WTC11 (cell line): ENCODE measurements at regions not wholly inside any gene's neighbourhood (a gene's known extent, or its start where the extent isn't known, plus 50 kb on each side); places are given as distances from the start of the nearest gene placed in this dataset.

Source experiments
- ATAC-seq: fragments of 200-7000 bp; cut with Tn5 transposase; 2 replicates; pipeline ENCODE4 v1.10.0; 2021; ENCODE audit warnings: mild to moderate bottlenecking, moderate library complexity
- CTCF ChIA-PET: fragments of 300-600 bp; sonication (Branson Sonifier 250); formaldehyde crosslinking; loops from one replicate; lab custom pipeline; 2021; ENCODE audit warnings: antibody characterized with exemption; lab: Charles Lee
- POLR2A ChIA-PET: fragments of 350-600 bp; sonication (Branson Sonifier 250); formaldehyde crosslinking; loops from one replicate; lab custom pipeline; 2021; ENCODE audit warnings: antibody characterized with exemption; lab: Charles Lee
- DNase-seq: peaks from one replicate; pipeline ENCODE4 v3.0.0; 2021; ENCODE audit warnings: low spot score
- H3K27ac Mint-ChIP-seq: 2 replicates; pipeline ENCODE4 v1.8.0; 2021; ENCODE audit warnings: mixed read lengths
- H3K27me3 Mint-ChIP-seq: 2 replicates; pipeline ENCODE4 v1.8.0; 2021; ENCODE audit warnings: low read depth, mild to moderate bottlenecking, moderate library complexity, mixed read lengths
- H3K36me3 Mint-ChIP-seq: 2 replicates; pipeline ENCODE4 v1.8.0; 2021; ENCODE audit warnings: mixed read lengths
- H3K4me1 Mint-ChIP-seq: 2 replicates; pipeline ENCODE4 v1.8.0; 2022; ENCODE audit warnings: mixed read lengths
- H3K4me3 Mint-ChIP-seq: 2 replicates; pipeline ENCODE4 v1.8.0; 2021; ENCODE audit warnings: mild to moderate bottlenecking, moderate library complexity, mixed read lengths
- H3K9me3 Mint-ChIP-seq: 2 replicates; pipeline ENCODE4 v1.8.0; 2021; ENCODE audit warnings: mixed read lengths
- EMX1 ChIP-seq: fragments of 250-450 bp; sonication (Bioruptor Pico); IDR thresholded peaks from 2 replicates; pipeline ENCODE4 v1.8.0; 2021; ENCODE audit warnings: mild to moderate bottlenecking
- FOXP1 ChIP-seq: sonication (generic); formaldehyde crosslinking; IDR thresholded peaks from 2 replicates; pipeline ENCODE4 v1.8.0; 2022; ENCODE audit warnings: missing genetic modification reagents, mild to moderate bottlenecking, moderate library complexity, borderline replicate concordance
- JUN ChIP-seq: sonication (generic); formaldehyde crosslinking; IDR thresholded peaks from 2 replicates; pipeline ENCODE4 v1.8.0; 2023; ENCODE audit warnings: mild to moderate bottlenecking, missing genetic modification reagents
- MXD4 ChIP-seq: fragments of 250-450 bp; sonication (Bioruptor Pico); IDR thresholded peaks from 2 replicates; pipeline ENCODE4 v1.8.0; 2021; ENCODE audit warnings: mild to moderate bottlenecking, moderate library complexity, borderline replicate concordance
- NFE2L1 ChIP-seq: sonication (generic); formaldehyde crosslinking; IDR thresholded peaks from 2 replicates; pipeline ENCODE4 v1.8.1; 2023; ENCODE audit warnings: missing genetic modification reagents
- NFYB ChIP-seq: sonication (generic); formaldehyde crosslinking; conservative IDR thresholded peaks from 2 replicates; pipeline ENCODE4 v1.8.0; 2022; ENCODE audit warnings: low read depth, missing genetic modification reagents
- NR1H2 ChIP-seq: sonication (generic); formaldehyde crosslinking; IDR thresholded peaks from 2 replicates; pipeline ENCODE4 v1.9.0; 2021; ENCODE audit warnings: mild to moderate bottlenecking, moderate library complexity, missing genetic modification reagents
- OVOL2 ChIP-seq: fragments of 250-450 bp; sonication (Bioruptor Pico); IDR thresholded peaks from 2 replicates; pipeline ENCODE4 v1.9.0; 2021; ENCODE audit warnings: mild to moderate bottlenecking, borderline replicate concordance
- RELA ChIP-seq: sonication (generic); formaldehyde crosslinking; IDR thresholded peaks from 2 replicates; pipeline ENCODE4 v1.8.1; 2022; ENCODE audit warnings: missing genetic modification reagents, mild to moderate bottlenecking, borderline replicate concordance
- SMAD3 ChIP-seq: sonication (generic); formaldehyde crosslinking; IDR thresholded peaks from 2 replicates; pipeline ENCODE4 v1.8.0; 2022; ENCODE audit warnings: missing genetic modification reagents, mild to moderate bottlenecking, borderline replicate concordance
- ZBTB21 ChIP-seq: sonication (generic); formaldehyde crosslinking; IDR thresholded peaks from 2 replicates; pipeline ENCODE4 v1.8.1; 2023; ENCODE audit warnings: mild to moderate bottlenecking, missing genetic modification reagents, borderline replicate concordance
- ZNF396 ChIP-seq: fragments of 250-450 bp; sonication (Bioruptor Pico); IDR thresholded peaks from 2 replicates; pipeline ENCODE4 v1.8.0; 2021; ENCODE audit warnings: mild to moderate bottlenecking, moderate library complexity, borderline replicate concordance
- TF ChIP-seq, protein P1 (sequence below): sonication (generic); formaldehyde crosslinking; IDR thresholded peaks from 2 replicates; pipeline ENCODE4 v1.8.0; 2022; ENCODE audit warnings: mild to moderate bottlenecking, missing genetic modification reagents
- TF ChIP-seq, protein P2 (sequence below): sonication (generic); formaldehyde crosslinking; conservative IDR thresholded peaks from 2 replicates; pipeline ENCODE4 v1.8.1; 2023; ENCODE audit warnings: mild to moderate bottlenecking, low read depth, missing genetic modification reagents, moderate library complexity
- TF ChIP-seq, protein P3 (sequence below): sonication (generic); formaldehyde crosslinking; conservative IDR thresholded peaks from 2 replicates; pipeline ENCODE4 v1.8.1; 2022; ENCODE audit warnings: mild to moderate bottlenecking, missing genetic modification reagents
- TF ChIP-seq, protein P4 (sequence below): sonication (generic); formaldehyde crosslinking; IDR thresholded peaks from 2 replicates; pipeline ENCODE4 v1.8.0; 2022; ENCODE audit warnings: mild to moderate bottlenecking, missing genetic modification reagents
- TF ChIP-seq, protein P5 (sequence below): fragments of 250-450 bp; sonication (Bioruptor Pico); IDR thresholded peaks from 2 replicates; pipeline ENCODE4 v1.9.0; 2021; ENCODE audit warnings: mild to moderate bottlenecking
- TF ChIP-seq, protein P6 (sequence below): sonication (generic); formaldehyde crosslinking; IDR thresholded peaks from 2 replicates; pipeline ENCODE4 v1.8.0; 2023; ENCODE audit warnings: missing genetic modification reagents

DNA sequence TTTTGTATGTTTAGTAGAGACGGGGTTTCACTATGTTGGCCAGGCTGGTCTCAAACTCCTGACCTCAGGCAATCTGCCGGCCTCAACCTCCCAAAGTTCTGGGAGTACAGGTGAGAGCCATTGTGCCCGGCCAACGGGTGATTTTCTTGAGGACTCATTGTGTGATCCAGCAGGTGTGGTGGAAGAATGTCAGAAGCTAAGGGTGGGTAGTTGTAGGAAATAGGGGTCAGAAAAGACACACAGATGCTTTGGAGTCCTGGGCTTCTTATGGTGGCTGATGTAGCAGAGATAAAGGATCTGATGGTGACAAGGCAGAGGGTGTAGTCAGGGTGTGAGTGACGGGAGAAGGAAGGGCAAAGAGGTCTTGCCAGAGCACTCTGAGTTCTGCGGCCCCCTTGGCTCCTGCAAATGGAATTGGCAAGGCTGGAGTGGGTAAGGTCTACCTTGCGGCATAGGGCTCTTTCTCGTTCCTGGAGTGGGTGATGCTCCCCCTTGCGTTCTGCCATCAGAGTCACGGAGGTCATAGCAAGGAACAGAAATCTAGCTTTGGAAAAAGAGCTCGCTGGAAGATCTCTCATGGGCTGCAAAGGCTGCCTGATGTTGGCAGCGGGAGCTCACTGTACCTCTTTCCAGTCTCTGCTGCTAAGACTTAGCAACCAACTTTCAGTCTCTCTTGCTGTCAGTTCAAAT is 97.2 kb downstream of the SREK1 start (continued):
- no peak for TF ChIP-seq NFE2L1 (CRISPR knock-in tag)
- TF ChIP-seq JUN (CRISPR knock-in tag) = no peak
- TF ChIP-seq MXD4 (CRISPR knock-in tag) = no peak
- TF ChIP-seq SMAD3 (CRISPR knock-in tag) = no peak
- TF ChIP-seq, protein P1, sequence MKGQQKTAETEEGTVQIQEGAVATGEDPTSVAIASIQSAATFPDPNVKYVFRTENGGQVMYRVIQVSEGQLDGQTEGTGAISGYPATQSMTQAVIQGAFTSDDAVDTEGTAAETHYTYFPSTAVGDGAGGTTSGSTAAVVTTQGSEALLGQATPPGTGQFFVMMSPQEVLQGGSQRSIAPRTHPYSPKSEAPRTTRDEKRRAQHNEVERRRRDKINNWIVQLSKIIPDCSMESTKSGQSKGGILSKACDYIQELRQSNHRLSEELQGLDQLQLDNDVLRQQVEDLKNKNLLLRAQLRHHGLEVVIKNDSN (CRISPR knock-in tag) = no peak
- TF ChIP-seq, protein P2, sequence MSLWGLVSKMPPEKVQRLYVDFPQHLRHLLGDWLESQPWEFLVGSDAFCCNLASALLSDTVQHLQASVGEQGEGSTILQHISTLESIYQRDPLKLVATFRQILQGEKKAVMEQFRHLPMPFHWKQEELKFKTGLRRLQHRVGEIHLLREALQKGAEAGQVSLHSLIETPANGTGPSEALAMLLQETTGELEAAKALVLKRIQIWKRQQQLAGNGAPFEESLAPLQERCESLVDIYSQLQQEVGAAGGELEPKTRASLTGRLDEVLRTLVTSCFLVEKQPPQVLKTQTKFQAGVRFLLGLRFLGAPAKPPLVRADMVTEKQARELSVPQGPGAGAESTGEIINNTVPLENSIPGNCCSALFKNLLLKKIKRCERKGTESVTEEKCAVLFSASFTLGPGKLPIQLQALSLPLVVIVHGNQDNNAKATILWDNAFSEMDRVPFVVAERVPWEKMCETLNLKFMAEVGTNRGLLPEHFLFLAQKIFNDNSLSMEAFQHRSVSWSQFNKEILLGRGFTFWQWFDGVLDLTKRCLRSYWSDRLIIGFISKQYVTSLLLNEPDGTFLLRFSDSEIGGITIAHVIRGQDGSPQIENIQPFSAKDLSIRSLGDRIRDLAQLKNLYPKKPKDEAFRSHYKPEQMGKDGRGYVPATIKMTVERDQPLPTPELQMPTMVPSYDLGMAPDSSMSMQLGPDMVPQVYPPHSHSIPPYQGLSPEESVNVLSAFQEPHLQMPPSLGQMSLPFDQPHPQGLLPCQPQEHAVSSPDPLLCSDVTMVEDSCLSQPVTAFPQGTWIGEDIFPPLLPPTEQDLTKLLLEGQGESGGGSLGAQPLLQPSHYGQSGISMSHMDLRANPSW (CRISPR knock-in tag) = no peak
- no peak for TF ChIP-seq NFYB (CRISPR knock-in tag)
- TF ChIP-seq FOXP1 = no peak

DNA sequence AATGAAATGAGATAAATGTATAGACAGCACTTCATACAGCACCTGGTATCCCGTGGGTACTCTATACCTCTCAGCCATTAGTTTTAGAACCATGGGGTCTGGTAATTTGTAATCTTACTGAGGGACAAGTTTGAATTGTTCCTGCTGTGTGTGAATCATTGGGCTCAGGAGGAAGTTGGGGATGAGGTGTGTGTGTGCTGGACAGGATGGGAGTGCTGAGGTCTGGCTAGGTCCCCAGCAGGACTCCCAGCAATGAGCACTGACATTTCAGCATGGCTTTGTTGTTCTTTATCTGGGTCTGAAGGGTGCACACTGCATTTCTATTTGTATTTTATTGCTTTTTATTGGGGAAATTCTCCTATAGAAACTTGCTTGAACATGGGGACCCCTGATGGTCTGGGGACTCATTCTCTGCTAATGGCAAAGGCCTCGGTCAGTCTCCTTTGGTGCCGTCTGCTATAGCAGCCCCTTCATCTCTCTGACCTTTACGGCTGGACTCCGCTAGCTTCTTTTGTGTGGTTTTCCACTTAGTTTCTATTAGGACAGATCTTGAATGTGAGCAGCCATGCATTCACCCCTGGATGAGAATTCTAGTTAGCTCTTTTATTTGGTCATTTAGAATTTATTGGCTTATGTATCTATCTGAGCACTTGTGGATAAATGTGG is 98.1 kb downstream of the SREK1 start:
- ChIA-PET CTCF (interaction anchor here (1.0 to 1.4 kb wide), 3 partner anchors 9 to 68 kb away, joined by 3 to 5 read pairs (median 3); no protein-coding TSS in a partner anchor), POLR2A (no interaction called here)
- H3K4me1 Mint-ChIP-seq = no peaks in the 10 kb centered on the region
- TF ChIP-seq, protein P3, sequence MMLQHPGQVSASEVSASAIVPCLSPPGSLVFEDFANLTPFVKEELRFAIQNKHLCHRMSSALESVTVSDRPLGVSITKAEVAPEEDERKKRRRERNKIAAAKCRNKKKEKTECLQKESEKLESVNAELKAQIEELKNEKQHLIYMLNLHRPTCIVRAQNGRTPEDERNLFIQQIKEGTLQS (CRISPR knock-in tag) = no peak
- TF ChIP-seq, protein P4, sequence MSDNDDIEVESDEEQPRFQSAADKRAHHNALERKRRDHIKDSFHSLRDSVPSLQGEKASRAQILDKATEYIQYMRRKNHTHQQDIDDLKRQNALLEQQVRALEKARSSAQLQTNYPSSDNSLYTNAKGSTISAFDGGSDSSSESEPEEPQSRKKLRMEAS (CRISPR knock-in tag) = no peak
- no peak for TF ChIP-seq RELA (CRISPR knock-in tag)
- TF ChIP-seq NFE2L1 (CRISPR knock-in tag) = no peak
- TF ChIP-seq ZBTB21 (CRISPR knock-in tag) = no peak
- TF ChIP-seq, protein P5, sequence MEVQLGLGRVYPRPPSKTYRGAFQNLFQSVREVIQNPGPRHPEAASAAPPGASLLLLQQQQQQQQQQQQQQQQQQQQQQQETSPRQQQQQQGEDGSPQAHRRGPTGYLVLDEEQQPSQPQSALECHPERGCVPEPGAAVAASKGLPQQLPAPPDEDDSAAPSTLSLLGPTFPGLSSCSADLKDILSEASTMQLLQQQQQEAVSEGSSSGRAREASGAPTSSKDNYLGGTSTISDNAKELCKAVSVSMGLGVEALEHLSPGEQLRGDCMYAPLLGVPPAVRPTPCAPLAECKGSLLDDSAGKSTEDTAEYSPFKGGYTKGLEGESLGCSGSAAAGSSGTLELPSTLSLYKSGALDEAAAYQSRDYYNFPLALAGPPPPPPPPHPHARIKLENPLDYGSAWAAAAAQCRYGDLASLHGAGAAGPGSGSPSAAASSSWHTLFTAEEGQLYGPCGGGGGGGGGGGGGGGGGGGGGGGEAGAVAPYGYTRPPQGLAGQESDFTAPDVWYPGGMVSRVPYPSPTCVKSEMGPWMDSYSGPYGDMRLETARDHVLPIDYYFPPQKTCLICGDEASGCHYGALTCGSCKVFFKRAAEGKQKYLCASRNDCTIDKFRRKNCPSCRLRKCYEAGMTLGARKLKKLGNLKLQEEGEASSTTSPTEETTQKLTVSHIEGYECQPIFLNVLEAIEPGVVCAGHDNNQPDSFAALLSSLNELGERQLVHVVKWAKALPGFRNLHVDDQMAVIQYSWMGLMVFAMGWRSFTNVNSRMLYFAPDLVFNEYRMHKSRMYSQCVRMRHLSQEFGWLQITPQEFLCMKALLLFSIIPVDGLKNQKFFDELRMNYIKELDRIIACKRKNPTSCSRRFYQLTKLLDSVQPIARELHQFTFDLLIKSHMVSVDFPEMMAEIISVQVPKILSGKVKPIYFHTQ = no peak
- TF ChIP-seq ZNF396 (CRISPR knock-in tag) = no peak
- no peak for TF ChIP-seq EMX1 (CRISPR knock-in tag)
- no peak overlapping the region for H3K4me3 Mint-ChIP-seq
- no peaks in the 10 kb centered on the region for H3K27me3 Mint-ChIP-seq
- ATAC-seq (no peak), DNase-seq (no peak)
- H3K9me3 Mint-ChIP-seq = no peaks in the 10 kb centered on the region; the same call in 1 of the 2 replicates
- H3K27ac Mint-ChIP-seq = no peak overlapping the region
- no peaks in the 10 kb centered on the region for H3K36me3 Mint-ChIP-seq

DNA sequence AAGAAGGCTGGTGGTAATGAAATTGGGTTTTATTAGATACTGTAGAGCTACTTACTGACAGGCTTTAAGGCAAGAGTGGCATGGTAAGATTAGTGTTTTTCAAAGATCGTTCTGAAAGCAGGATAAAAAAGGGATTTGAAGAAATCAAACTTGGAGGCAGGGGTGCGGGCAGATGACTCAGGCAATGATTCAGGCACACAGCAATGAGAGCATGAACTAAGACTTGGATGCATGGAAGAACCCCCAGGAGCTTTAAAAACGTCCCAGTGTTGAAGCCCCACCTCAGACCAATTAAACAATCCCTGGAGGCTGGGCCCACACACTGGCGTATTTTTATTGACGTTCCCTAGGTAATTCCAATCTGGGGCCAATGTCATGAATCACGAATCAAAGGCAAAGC is 102.5 kb downstream of the SREK1 start:
- no peaks in the 10 kb centered on the region for H3K9me3 Mint-ChIP-seq
- peaks cover 15% of the 10 kb centered on the region for H3K4me1 Mint-ChIP-seq
- TF ChIP-seq, protein P6, sequence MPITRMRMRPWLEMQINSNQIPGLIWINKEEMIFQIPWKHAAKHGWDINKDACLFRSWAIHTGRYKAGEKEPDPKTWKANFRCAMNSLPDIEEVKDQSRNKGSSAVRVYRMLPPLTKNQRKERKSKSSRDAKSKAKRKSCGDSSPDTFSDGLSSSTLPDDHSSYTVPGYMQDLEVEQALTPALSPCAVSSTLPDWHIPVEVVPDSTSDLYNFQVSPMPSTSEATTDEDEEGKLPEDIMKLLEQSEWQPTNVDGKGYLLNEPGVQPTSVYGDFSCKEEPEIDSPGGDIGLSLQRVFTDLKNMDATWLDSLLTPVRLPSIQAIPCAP = no peak
- TF ChIP-seq NR1H2 (CRISPR knock-in tag) (no peak), OVOL2 (CRISPR knock-in tag) (no peak)
- POLR2A ChIA-PET = no interaction called here
- H3K4me3 Mint-ChIP-seq = no peak overlapping the region
- ATAC-seq (no peak), DNase-seq (no peak)
- CTCF ChIA-PET = interaction anchor here (1.7 kb wide), 1 partner anchor 60 kb away, joined by 7 read pairs; no protein-coding TSS in a partner anchor
- no peak overlapping the region for H3K27ac Mint-ChIP-seq
- peaks cover under 1% of the 10 kb centered on the region; the same call in 1 of the 2 replicates for H3K27me3 Mint-ChIP-seq
- H3K36me3 Mint-ChIP-seq = no peaks in the 10 kb centered on the region
